Fibroblast of skin of left quadriceps (primary cell): ENCODE measurements at regions not wholly inside any gene's neighbourhood (a gene's known extent, or its start where the extent isn't known, plus 50 kb on each side); places are given as distances from the start of the nearest gene placed in this dataset.
"Not testable (repeated sequence)": the region's sequence is repeated elsewhere in the genome, so short reads cannot be mapped to it uniquely, and the experiment has no call there.

ENCODE experiments used
- DNase-seq, 2 experiments: peaks; one replicate each; pipeline ENCODE4 v3.0.0-alpha.2; 2013; ENCODE audit warnings: low read depth in 2 of 2

DNA sequence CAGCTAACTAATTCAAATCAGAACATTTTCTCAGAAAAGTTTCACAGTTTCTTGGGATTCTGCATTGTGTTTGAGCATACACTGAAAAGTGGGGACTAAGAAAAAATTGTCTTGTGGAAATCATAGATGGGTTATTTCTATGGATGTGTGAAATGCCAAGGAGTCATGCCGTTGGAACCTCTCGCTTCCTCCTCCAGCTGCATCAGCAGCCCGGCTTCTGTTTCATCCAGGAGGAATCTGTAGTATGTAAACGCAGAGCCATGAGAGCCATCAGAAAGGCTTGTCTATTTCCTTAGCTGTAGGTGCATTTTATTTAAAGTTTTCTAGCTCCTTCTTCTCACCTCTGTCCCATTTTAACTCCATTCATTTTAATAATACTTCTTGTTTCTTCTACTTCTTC is 1144.1 kb downstream of the GATA3 start:
- DNase-seq = peak; percentile 32 to 38

DNA sequence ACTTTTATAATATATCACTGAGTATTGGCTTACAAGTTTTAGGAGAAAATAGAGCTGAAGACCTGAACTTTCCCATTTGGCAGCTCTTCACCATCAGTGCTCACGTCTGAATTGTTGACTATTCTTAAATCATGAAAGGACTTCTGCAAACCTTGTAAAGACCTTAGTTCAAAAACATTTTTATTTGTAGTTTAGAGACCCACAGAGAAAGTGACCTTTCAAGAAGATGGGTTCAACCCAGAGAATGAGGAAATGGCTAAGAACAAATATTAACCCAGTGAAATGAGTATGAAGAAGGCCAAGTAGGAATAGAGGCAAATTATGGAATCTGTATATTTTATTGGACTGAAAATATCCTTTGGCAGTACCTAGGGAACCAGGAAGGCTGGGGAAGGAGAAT is 1151.1 kb downstream of the GATA3 start:
- DNase-seq = no peak

DNA sequence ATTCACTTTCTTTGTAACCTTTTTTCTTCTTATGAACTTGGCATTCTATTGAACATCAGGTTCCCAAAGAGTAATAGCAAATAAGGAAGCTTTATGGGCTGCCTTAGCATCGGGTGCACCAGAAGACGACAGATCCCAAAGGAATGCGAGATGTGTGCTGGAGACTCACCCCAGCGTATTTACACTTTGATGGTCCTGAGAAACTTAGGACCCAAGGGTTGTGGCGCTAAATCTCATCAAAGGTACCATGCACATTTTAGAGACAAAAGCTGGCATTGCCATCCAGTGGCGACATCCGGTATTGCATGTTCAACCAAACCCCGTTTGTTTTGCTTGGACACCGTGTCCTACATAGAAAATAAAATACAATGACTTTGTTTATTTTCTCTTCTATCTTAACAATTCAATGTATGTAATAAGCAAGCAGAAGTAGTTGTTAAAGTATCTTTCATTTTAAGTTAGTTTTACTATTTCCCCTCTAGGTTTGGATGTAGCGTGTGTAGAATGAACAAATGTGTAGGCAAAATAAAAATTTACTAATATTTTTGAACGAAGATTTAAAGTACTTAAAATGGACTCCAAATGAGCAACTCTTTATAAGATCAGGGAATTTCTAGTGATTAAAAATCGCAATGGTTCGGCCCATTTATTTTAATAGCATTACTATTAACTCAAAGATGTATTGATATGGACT is 1154.8 kb downstream of the GATA3 start:
- DNase-seq = peak; percentile 26 to 29

- no peak for DNase-seq
These were observed 1156.7 kb downstream of the GATA3 start for GRCh38 chr10:9211228-9211627.

DNA sequence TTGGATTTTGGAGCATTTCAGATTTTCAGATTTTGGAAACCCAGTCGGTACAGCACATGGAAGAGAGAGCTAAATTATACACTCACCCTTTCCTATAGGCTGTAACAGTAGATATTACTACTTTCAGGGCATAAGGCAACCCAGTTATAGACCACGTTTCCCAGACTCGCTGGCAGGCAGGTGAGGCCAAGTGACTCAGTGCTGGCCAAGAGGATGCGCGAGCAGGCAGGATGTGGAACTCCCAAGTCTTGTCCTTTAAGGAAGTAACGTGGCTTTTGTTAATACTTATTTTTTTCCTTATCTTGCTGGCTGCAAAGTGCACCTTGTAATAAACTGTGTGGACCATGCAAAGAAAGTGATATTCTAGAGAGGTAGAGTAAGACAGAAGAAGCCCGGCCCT is 1160.1 kb downstream of the GATA3 start:
- no peak for DNase-seq

DNA sequence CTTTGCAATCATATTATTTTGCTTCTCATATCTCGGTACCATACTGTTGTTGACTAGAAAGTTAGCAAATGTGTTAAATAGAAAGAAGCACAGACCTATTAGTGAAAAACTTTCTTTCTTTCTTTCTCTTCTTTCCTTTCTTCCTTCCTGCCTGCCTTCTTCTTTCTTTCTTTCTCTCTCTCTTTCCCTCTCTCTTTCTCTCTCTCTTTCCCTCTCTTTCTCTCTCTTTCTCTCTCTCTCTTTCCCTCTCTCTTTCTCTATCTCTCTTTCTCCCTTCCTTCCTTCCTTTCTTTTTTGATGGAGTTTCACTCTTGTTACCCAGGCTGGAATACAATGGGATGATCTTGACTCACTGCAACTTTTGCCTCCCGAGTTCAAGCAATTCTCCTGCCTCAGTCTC is 1160.6 kb downstream of the GATA3 start:
- no peak for DNase-seq

DNA sequence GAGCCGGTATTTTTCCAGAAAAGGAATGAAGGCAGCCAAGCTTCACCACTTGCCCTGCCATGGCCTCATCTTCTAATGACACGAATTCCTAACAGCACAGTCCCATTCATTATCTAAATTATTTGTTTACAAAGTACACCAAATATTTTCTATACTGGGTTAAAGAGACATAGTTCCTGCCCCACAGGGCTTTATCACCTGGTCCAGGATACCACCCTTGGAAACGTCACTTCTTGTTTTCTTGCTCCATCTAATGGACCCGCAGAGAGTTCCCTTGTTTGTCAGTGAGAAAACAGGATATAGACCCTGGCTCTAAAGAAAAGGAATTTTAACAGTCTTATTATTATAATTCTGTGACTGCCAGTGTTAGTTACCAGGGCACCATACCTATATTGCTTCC is 1165.4 kb downstream of the GATA3 start:
- no peak for DNase-seq

DNA sequence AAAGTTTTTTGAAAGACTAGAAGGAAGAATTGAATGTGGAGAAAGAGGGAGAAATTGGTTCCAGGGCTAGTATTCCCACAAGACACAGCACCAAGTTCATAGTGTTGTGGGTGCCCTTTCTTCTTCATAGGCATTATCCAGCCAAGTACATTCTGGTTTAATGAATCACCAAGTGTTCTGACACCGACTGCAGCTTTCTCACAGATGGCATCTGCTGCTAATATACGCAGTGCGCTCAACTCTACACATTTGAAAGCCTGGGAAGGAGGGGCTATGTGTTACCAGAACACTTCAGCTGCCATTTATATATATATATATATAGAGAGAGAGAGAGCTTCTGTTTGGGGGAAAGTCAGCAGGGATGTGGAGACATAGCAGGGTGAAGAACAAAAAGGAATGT is 1168.4 kb downstream of the GATA3 start:
- DNase-seq = peak; percentile 33 to 34

DNA sequence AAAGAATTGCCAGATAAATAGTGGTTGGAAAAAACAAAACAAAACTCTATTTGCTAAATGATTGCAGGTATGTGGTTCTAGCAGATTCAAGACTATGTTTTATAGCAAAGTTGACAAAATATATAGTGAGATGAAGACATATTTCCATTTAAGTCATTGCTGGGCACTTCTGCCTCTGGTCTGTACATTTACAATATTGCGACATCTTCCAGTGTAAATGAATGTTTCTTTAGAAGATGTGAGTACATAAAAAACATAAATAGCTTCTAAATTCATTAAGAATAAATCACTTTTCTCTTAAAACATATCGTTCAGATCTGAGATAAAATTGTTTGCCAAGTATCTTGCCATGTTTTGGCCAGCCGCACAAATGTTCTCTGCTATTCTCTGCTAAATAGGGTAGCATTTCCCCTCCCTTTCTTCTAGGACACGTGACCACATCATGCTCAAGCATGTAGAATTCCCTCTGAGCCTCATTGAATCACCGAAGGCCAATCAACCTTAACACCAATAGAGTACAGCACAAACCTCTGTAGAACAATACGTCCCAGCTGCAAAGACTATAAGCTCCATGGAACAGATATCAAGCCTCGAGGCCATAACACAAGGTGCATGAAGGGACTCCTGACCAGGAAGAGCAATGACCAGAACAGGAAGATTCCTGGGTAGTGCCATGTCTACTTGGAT is 1173.3 kb downstream of the GATA3 start:
- no peak for DNase-seq

GRCh38 chr10:9228771-9229170 is 1174.3 kb downstream of the GATA3 start:
- peak in 1 of 2 experiments; percentile 17 for DNase-seq

GRCh38 chr10:9229702-9230244 is 1175.3 kb downstream of the GATA3 start:
- DNase-seq = no peak

DNA sequence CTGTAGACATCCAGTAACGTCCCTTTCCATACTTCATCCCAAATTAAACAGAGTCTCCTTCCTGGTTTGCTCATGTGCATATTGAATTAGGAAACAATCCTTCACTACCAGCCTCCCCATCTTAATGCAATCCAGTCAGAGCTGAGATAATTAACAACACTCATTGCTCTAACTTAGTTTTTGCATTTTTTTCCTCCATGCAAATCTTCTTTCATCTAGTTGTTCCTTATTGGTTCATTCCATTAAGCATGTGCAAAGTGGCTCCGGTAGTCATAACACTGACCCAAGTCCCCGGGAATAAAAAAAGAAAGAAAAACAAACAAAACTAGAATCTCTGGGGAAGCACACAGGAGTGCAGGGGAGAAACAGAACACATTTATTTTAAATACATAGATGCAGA is 1176.1 kb downstream of the GATA3 start:
- no peak for DNase-seq

DNA sequence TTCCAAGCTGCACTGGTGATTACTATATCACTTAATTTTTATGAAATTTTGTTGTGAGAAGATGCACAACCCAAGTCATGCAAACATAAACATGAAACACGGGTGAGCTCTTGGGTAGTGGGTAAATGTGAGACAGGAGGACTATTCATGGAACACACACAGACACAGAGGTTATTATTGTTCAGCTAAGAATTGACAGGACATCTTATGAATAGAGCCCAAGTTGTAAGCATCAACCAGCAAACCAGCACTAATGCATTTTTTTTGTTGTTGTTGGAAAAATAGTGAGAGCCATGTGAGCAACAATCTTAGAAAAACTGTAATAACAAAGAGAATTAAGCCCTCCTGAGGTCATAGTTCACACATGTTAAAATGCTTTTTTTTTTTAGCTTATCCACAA is 1179.7 kb downstream of the GATA3 start:
- no peak for DNase-seq

DNA sequence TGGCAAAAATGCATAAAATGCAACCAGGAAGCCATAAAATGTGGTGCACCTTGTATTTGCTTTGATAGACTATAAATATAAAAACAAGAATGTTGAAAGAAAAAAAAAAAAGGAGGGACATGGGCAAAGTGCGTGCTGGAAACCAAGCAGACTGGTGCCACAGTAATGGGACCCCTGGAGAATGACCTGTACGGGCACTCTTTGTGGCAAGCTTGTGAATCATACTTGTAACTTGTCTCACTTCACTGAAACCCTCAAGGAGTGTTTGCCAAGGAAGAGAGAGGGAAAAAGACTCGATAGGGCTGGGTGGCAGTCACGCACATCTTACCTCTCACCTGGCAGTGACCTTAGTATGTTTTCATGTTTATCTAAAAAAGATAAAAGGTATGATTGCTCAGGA is 1183.6 kb downstream of the GATA3 start:
- DNase-seq = no peak

DNA sequence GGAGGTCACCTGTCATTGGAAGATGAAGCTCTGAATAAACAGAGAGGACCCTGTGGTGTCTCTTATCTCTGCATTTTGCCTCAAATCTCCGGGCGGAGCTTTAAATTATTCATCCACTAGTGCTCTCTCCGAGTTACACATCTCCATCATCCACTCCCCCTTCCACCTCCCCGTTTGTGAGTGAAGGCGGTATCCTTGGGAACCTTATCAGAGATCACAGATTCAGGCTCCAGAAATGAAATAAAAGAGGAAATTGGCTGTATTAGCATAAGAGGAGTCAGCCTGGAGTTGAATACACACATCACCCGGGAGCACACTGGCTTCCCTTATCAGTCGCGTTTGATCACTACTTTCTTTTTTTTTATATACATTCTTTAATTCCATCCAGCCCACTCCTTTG is 1184.8 kb downstream of the GATA3 start:
- no peak for DNase-seq

DNA sequence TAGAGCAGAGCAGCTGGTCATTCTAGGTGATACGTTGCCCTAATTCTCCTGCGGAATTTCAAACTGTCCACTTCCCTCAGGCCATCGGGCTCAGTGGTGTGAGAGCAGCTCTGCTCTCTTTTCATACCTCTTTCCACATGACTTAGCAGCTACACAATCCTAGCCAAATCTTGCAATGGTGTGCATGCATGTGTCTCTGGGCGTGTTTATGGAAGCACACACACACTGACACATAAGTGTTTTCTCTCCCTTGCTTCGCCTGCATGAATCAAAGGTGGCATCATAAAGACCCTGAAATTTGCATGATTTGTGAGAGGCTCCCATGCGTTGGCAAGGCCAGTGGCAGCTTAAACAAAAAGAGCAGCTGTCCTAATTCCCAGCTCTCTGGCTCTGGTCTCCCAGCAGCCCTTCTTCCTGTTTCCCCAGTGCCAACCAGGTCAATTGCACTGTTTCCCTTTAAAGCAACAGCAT is 1189.5 kb downstream of the GATA3 start:
- no peak for DNase-seq

GRCh38 chr10:9244864-9245263 is 1190.4 kb downstream of the GATA3 start:
- DNase-seq = no peak

DNA sequence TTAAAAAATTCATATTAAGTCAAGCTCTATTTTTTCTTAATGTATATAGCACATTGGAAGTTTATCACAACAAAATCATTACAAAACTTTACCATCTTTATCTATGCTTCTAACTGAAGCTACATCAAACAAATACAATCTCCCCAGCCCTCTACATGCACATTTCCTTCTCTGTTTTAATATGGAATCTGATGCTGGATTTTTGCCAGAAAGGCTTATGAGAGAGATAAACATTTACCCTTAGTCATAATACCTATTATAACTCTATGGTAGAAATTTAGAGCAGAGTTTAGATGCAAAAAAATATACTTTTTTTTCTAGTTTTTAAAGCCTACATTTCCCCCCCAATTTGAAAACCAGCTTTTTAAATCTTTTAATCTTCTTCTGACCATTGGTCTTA is 1198.6 kb downstream of the GATA3 start:
- peak; percentile 30 to 34 for DNase-seq

GRCh38 chr10:9254353-9254752 is 1199.9 kb downstream of the GATA3 start:
- peak; percentile 62 to 66 for DNase-seq

DNA sequence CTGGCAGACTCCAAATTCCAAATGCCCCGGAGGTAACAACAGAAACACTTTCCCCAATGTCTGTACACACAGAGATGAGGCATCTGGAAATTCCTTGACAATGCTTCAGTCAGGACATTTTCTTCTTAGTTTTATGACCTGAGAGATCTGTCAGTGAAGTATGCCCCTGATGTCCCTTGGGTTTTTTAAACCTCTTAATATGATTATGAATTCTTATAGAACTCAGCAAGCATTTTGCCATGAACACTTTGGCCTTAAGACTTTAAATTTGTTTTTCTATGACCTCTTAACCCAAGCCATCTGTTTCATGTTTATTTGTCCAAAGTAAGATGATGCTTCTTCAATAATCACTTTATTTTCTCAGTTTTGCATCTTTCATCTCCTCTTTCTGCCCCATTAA is 1206.2 kb downstream of the GATA3 start:
- no peak for DNase-seq

- DNase-seq = no peak
These were observed 1208.3 kb downstream of the GATA3 start for GRCh38 chr10:9262770-9263169.

DNA sequence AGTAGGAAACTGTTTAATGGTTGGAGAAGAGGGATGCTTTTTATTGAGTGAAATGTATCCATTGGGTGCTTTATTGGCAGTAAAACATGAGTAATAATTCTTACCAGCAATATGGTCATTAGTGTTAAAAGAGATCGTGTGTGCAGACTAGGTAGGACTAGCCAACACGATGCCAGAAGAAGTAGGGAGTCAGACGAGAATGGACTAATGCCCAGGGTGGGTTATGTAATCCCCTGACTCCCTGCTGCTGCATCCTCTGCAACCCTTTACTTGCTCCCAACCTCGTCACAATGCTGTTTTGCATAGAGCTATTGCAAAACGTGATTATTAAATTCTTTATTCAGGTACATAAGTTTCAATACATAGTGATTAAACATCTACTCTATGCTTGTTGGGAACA is 1213.7 kb downstream of the GATA3 start:
- DNase-seq = no peak

GRCh38 chr10:9273126-9273833 is 1218.8 kb downstream of the GATA3 start:
- DNase-seq = not testable (repeated sequence)
